ENCODE measurements at regions not wholly inside any gene's neighbourhood (a gene's known extent, or its start where the extent isn't known, plus 50 kb on each side); places are given as distances from the start of the nearest gene placed in this dataset.
A peak's percentile ranks its signal among the peaks of the same experiment; 100 is the strongest.
"Not testable (repeated sequence)": the region's sequence is repeated elsewhere in the genome, so short reads cannot be mapped to it uniquely, and the experiment has no call there.

DNA sequence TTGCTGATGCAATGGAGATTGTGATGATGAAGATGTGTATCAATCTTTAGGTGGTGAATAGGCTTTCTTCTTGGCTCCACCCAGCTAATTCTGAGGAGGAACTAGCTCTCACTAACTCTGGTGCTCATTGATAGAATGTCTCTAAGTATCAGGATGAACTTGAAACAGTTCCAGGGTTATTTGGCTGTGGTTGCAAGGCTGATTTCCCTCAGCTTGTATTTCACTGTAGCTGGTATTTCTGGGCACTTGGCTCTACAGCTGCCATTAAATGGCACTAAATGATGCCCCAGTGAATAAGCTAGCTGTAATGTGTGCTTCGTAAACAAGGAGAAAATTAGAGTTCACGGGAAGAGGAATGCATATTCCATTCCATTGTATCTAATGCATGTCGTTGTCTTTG lies 241.2 kb downstream of the RPIA start:
- no peak for DNase-seq

DNA sequence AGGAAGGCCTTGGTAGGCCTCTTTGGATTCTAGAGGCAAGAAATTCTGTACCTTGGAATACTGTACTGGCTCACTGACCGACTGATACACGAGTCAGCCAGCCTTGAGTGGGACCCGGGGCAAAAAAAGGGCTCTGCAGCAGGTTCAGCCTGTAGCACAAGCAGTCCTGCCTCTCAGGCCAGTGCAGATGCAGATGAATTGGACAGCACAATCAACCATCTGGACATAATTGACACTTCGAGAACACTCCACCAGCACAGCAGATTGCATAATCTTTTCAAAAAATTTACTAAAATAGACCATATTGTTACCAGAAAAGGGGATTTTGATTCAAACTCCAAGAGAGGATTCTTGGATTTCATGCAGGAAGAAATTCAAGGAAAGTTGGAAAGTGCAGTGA lies 241.6 kb downstream of the RPIA start:
- DNase-seq = no peak

DNA sequence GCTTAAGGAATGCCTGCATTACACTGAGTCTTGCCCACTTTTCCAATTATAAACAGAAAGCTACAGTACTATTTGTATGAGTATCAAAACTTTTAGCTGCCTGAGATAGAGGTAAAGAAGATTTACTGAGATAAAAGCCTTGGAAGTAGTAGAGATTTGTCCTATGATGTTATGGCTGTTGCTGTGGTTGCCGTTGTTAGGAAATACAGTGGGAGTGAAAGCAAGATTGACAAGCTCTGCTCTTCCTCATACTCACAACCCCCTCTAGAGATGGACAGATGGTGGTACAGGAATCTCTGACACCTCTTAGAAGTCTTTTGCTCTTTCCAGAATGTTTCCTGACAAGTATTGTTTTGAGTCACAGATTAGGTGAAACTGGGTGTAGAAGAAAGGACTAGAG lies 242.5 kb downstream of the RPIA start:
- DNase-seq = no peak

DNA sequence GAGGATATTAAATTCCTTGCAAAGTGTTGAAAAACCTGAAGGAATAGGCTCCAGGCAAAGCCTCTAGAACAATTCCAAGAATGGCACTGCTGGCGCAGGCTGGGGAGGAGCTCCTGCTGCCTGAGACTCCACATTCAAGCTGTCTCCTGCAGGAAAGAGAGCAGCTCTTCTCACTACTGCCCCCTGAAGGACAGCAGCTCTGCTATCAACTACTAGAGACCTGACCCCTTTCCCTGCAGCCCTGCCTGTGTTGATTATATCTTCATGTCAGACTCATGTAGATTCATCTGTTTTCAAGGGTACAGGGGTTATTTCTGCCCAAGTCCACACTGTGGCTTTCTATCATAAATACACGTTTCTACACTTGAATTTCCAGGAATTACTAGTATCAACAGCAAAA lies 249.7 kb downstream of the RPIA start:
- not testable (repeated sequence) for DNase-seq

DNA sequence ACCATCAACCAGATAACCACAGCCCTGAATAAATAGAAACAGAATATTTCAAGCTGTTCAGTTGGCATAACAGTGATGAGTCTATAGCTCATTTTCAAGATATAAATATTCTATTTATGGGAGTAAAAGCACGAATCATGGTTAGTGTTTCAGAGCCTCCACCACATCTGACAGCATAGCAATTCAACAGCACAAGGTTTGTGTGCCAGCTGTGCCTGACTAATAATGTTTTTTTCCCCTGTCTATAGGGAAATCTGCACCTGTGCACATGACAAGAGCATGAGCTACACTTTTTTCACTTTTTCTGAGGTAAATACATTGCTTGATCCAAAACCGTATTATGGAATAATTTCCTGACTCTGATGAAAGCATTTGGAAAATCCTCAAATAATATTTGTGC lies 251.3 kb downstream of the RPIA start:
- no peak for DNase-seq

DNA sequence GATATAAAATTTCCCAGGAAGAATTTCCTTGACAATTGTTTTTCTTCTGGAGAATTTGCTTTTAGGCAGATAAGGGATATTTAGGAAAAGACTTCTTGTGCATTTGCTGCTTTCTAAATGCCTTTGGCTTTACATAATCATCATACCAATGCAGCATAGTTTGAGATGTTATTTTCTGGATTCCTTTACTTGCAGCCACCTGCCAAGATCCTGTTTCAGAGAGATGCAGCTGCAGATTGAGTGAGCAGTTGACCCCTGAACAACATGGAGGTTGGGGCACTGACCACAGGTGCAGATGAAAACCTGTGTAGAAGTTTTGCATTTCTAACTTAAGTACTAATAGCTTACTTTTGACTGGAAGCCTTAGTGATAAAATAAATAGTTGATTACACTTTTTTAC lies 257.9 kb downstream of the RPIA start:
- no peak for DNase-seq

DNA sequence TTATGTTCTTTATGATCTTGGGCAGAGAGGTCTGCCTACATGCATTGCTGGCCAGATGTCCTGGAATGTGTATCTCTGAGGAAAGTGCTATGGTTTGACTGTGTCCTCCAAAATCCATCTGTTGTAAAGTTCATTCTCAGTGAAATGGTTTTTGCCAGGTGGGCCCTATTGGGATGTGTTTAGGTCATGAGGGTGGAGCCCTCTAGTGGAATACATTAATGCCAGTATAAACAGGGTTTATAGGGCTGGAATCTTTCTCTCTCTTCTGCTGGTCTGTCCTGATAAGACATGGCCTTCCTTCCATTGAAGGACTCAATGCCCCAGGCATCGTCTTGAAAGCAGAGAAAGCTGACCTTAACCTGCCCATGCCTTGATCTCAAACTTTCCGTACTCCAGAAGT lies 258.5 kb downstream of the RPIA start:
- no peak for DNase-seq

DNA sequence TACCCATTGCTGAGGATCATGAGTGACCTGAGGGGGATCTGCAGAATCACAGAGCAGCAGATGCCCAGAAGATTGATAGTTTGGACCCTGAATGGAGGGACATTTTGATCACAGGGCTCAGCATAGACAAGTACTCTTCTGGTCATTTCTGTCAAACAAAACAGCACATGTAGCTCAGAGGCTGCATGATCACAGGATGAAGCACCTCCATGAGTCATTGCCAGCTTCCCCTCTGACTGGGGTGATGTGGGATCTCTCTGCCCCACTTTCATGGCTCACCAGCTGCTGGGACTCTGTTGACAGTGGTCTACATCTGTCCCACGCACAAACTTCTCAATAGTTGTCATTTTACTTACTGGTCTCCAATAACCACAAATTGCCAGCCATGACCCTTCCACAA lies 264.1 kb downstream of the RPIA start:
- DNase-seq = no peak

DNA sequence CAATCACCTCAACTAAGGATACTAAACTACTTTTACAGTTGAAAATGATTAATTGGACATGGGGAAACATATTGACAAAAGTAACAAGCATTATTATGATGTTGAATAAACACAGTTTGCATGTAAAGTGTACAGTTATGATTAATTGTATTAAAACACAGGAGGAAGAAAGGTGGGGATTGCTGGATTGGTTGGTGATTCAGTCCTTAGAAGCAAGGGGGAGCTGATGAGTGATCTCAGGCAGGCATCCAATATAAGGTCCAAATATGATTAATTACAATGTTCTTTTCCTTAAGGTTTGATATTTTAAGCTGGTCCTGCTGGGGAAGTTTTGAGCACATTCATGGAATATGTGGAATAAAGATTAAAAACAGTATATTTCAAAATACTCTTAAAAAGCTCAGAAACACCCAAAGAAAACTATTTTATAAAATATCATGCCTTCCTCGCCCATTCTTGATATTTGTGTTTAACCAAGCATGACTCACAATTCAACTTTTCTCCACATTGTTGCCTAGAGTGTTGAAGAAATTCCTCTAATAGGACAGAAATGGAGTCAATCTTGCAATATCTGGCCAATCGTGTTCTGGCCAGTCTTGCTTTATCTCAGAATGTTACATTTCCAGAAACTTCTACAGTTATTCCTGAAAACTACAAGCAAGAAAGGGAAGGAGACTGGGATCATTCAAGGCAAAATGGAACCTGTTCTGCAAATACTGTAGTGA lies 268.2 kb downstream of the RPIA start:
- no peak for DNase-seq

DNA sequence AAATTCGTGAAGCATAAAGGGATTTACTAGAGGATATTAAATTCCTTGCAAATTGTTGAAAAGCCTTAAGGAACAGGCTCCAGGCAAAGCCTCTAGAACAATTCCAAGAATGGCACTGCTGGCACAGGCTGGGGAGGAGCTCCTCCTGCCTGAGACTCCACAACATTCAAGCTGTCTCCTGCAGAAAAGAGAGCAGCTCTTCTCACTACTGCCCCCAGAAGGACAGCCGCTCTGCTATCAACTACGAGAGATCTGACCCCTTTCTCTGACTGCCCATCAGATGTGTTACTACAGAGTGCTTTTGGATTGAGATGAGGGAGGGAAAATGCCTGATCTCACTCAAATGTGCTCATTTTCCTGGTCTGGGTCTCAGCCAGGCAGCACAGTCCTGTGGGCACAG lies 269.9 kb downstream of the RPIA start:
- not testable (repeated sequence) for DNase-seq

DNA sequence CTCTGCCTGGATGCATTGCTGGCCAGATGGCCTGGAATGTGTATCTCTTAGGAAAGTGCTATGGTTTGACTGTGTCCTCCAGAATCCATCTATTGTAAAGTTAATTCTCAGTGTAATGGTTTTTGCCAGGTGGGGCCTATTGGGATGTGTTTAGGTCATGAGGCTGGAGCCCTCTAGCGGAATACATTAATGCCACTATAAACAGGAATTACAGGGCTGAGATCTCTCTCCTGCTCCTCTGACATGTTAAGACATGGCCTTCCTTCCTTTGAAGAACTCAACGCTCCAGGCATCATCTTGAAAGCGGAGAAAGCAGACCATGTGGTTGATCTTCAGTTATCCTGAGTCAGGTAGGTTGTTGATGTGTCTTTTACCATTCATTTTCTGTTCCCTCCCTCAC lies 276.4 kb downstream of the RPIA start:
- DNase-seq = peak; percentile 0

DNA sequence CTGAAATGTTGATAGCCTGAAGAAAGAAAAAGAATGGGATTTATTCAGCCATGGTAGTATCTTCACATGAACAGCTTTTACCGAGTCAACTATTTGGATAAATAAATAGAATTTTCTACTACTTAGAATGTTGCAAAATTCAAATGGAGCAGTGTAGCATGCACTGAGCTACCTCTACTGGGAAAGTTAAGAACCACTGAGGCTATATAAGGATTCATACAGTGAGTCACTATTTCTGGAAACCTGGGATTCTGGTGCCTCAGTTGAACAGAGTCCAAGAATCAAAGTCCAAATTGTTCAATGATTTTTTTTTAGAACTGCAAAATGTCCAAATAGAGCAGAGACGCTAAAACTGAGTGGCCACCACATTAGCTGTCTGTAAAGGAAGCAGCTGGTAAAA lies 286.5 kb downstream of the RPIA start:
- not testable (repeated sequence) for DNase-seq

DNA sequence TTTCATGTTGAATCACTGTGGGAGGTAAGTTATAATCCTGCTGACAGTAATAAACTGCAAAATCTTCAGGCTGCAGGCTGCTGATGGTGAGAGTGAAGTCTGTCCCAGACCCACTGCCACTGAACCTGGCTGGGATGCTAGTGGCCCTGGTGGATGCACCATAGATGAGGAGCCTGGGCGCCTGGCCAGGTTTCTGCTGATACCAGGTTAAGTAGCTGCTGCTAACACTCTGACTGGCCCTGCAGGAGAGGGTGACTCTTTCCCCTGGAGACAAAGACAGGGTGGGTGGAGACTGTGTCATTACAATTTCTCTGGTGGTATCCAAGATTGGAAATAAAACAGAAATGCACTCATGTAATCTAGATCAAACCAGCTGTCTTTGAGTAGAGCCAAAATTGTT lies 287.0 kb downstream of the RPIA start:
- DNase-seq = not testable (repeated sequence)

DNA sequence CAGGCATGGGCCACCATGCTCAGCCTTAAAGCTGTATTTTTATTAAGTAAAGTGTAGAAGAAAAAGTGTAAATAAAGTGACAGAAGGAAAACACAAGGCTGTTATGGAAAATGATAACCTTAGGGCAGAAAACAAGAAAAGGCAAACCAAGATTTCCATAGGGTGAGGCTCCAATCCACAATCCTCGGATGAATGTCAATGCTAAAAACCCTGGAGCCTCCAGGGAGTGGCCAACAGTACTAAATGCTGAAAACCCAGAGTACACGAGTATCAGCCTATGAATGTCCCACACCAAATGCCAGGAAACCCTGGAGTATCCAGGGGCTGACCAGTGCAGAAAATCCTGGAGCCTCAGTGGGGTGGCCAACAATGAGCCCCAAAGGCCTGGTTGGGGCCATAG lies 292.6 kb downstream of the RPIA start:
- not testable (repeated sequence) for DNase-seq

DNA sequence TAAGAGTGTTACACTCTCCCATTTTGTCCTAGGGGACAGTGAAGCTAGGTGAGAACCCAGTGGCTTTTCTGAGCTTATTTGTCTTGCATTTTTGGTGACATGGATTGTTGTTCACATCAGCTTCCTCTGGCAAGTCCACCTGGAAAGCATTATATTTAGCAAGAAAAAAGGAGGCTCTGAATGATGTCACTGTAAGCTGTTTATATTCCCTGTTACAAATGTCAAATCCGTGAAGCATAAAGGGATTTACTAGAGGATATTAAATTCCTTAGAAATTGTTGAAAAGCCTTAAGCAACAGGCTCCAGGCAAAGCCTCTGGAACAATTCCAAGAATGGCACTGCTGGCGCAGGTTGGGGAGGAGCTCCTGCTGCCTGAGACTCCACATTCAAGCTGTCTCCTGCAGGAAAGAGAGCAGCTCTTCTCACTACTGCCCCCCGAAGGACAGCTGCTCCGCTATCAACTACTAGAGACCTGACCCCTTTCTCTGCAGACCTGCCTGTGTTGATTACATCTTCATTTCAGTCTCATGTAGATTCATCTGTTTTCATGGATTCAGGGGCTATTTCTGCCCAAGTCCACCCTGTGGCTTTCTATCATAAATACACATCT lies 295.4 kb downstream of the RPIA start:
- peak; percentile 7 for DNase-seq

DNA sequence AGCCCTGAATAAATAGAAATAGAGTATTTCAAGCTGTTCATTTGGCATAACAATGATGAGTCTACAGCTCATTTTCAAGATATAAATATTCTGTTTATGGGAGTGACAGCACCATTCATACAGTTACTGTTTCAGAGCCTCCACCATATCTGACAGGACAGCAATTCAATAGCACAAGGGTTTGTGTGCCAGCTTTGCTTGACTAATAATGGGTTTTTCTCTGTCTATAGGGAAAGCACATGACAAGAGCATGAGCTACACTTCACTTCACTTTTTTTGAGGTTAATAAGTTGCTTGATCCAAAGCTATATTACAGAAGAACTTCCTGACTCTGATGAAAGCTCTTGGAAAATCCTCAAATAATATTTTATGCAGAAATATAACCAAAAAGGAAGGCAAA lies 297.1 kb downstream of the RPIA start:
- not testable (repeated sequence) for DNase-seq

DNA sequence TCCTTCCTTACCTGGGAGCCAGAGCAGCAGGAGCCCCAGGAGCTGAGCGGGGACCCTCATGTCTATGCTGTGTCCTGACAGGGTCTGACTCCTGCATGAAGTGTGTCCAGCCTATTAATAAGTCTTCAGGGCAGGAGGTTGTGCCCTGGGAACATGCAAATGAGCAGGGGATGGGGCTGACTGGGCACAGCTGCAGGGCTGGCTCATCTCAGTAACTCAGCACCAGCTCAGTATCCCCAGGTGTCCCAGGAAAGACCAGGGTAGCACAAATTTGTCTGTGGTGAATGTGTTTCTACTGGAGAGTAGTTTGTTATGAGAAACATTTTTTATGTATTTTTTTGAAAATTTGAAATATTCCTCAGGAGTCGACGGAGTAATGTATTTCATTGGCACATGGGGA lies 301.3 kb downstream of the RPIA start:
- DNase-seq = not testable (repeated sequence)

DNA sequence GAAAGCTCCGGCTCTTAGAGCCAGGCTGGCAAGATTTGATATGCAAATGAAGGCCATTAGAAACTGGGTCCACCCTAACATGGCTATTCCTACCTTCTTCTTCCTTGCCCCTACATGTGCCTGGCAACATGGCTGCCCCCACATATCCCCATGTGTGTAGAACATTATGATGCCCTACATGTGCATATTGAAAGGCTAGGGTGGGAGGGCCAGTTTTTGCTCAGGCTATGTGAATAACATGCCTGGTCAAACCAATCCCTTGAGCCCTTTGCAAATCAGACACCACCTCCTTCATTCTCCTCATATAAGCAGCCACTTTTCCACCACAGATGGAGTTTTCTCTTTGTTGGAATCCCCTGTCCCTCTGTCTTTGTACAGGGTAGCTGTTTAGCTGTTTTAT lies 303.4 kb downstream of the RPIA start:
- not testable (repeated sequence) for DNase-seq

DNA sequence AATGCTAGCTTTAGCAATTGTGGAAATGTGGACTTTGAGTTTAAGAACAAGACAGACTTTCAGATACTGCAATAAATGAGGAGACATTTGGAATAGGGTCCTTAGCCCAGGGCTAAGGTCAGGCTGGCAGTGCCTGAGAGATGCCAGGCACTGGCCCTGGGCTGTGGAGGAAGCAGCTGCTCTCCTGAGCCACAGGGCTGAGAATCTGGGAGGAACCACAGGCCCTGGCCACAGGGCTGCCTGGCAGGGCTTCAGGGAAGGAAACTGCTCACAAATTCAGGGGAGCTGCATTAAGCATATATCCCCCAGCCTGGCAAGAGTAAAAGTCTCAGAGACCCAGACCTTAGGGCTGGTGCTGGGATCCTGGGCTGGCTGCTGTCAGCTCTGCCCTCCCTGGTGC lies 305.1 kb downstream of the RPIA start:
- DNase-seq = not testable (repeated sequence)

DNA sequence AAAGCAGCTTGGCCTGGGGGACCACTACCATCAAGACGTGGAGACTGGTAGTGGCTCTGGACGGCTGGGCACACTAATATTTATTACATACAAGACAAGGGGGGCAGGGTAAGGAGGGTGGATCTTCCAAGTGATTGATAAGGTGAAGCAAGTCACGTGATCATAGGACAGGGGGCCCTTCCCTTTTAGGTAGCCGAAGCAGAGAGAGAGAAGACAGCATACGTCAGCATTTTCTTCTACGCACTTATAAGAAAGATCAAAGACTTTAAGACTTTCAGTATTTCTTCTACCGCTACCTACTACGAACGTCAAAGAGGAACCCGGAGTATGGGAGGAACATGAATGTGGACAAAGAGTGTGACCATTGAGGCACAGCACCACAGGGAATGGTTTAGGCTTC lies 307.9 kb downstream of the RPIA start:
- no peak for DNase-seq

DNA sequence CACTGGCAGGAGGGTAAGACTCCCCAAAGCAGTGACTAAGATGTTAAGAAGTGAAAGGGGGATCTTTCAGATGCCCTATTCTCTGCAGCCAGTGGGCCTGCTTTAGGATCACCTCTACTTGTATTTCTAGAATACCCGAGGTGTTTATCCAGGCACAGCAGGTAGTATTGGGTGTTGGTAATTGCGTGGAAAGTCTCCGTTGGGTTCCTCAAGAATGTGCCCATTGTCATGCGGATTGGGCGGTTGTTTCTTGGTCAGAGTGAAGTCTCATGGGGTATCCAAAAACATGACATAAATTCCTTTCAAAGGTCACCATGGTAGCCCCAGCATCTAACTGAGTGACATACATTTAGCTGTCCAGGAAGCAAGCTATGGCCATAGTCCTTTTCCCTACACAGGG lies 308.8 kb downstream of the RPIA start:
- DNase-seq = no peak

DNA sequence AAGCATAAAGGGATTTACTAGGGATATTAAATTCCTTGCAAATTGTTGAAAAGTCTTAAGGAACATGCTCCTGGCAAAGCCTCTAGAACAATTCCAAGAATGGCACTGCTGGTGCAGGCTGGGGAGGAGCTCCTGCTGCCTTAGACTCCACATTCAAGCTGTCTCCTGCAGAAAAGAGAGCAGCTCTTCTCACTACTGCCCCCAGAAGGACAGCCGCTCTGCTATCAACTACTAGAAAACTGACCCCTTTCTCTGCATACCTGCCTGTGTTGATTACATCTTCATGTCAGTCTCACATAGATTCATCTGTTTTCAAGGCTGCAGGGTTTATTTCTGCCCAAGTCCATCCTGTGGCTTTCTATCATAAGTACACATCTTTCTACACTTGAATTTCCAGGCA lies 312.8 kb downstream of the RPIA start:
- not testable (repeated sequence) for DNase-seq

DNA sequence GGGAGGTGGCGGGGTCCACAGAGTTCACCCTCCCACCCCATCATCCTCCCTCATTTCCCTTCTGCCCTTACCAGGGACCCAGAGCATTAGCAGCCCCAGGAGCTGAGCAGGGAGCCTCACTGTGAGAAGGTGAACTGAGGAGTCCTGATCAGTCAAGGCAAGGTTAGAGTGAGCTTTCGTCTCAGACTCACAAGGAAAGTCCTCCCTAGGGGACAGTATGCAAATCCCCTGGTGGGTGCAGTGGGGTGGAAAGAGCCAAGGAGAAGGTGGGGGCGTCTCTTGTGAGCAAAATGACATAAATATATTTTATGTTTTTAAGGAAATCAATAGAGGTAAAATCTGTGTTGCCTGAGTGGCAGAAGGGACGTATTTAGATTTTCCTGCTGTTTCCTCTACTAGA lies 329.1 kb downstream of the RPIA start:
- DNase-seq = not testable (repeated sequence)

DNA sequence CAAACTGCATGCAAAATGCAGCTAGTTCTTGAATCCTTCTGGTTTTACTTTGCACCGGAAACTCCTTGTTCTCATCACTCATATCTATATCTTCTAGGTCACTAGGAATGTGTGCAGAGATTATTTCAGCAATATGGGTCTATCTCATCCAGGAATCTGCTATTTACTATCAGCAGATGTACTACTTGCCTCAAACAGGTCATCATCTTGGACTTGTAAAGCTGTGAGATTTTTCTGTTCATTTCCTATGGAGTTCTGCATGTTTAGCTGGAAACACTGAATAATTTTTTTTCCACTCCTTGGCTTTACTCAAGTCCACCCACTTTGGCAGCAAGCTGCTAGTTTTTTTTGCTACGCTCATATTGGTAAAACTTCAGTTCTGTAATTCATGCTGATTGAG lies 334.8 kb downstream of the RPIA start:
- not testable (repeated sequence) for DNase-seq

DNA sequence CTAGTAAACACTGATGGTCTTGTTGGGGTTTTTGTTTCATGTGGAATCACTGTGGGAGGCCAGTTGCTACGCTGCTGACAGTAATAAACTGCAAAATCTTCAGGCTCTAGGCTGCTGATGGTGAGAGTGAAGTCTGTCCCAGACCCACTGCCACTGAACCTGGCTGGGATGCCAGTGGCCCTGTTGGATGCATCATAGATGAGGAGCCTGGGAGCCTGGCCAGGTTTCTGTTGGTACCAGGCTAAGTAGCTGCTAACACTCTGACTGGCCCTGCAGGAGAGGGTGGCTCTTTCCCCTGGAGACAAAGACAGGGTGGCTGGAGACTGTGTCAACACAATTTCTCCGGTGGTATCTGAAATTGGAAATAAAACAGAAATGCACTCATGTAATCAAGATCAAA lies 335.6 kb downstream of the RPIA start:
- not testable (repeated sequence) for DNase-seq

All from NCI-H2171 treated with DMSO at 0.1 percent for 48 hours (cell line).